HEK293T (cell line): ENCODE measurements at regions not wholly inside any gene's neighbourhood (a gene's known extent, or its start where the extent isn't known, plus 50 kb on each side); places are given as distances from the start of the nearest gene placed in this dataset.

Source experiments
- CTCF ChIA-PET: fragments of 350-600 bp; formaldehyde crosslinking; extraction: SDS; loops from one replicate; lab custom pipeline; 2021; ENCODE audit warnings: antibody characterized with exemption, inconsistent platforms; lab: Yijun Ruan, JAX
- POLR2A ChIA-PET: fragments of 350-600 bp; formaldehyde crosslinking; extraction: SDS; loops from one replicate; lab custom pipeline; 2020; ENCODE audit warnings: antibody characterized with exemption, inconsistent platforms; lab: Yijun Ruan, JAX
- DNase-seq: peaks from one replicate; pipeline ENCODE4 v3.0.0; 2012; ENCODE audit warnings: mixed read lengths; ENCODE audit errors: extremely low spot score
- ARNT ChIP-seq: fragments of 450-650 bp; IDR thresholded peaks from 2 replicates; pipeline ENCODE4 v1.6.1; 2017; ENCODE audit warnings: mild to moderate bottlenecking
- BHLHE40 ChIP-seq: fragments of 450-650 bp; IDR thresholded peaks from 2 replicates; pipeline ENCODE4 v1.6.1; 2016; ENCODE audit warnings: mild to moderate bottlenecking, moderate library complexity, borderline replicate concordance
- CTBP1 ChIP-seq: fragments of 450-650 bp; IDR thresholded peaks from 2 replicates; pipeline ENCODE4 v1.6.1; 2016; ENCODE audit warnings: borderline replicate concordance
- ELF4 ChIP-seq: fragments of 450-650 bp; IDR thresholded peaks from 2 replicates; pipeline ENCODE4 v1.6.1; 2017; ENCODE audit warnings: antibody characterized with exemption
- FOXA1 ChIP-seq: fragments of 450-650 bp; IDR thresholded peaks from 2 replicates; pipeline ENCODE4 v1.6.1; 2016; ENCODE audit warnings: mild to moderate bottlenecking
- FOXK2 ChIP-seq: fragments of 450-650 bp; IDR thresholded peaks from 2 replicates; pipeline ENCODE4 v1.6.1; 2016; ENCODE audit warnings: mild to moderate bottlenecking
- FOXM1 ChIP-seq: fragments of 450-650 bp; IDR thresholded peaks from 2 replicates; pipeline ENCODE4 v1.6.1; 2017; ENCODE audit warnings: mild to moderate bottlenecking, borderline replicate concordance
- HDGF ChIP-seq: fragments of 450-650 bp; IDR thresholded peaks from 2 replicates; pipeline ENCODE4 v1.6.1; 2017; ENCODE audit warnings: antibody characterized with exemption, borderline replicate concordance
- L3MBTL2 ChIP-seq: fragments of 450-650 bp; conservative IDR thresholded peaks from 2 replicates; pipeline ENCODE4 v1.6.1; 2016; ENCODE audit warnings: mild to moderate bottlenecking
- LEF1 ChIP-seq: fragments of 450-650 bp; IDR thresholded peaks from 2 replicates; pipeline ENCODE4 v1.6.1; 2017; ENCODE audit warnings: mild to moderate bottlenecking, borderline replicate concordance
- NFRKB ChIP-seq: fragments of 450-650 bp; IDR thresholded peaks from 2 replicates; pipeline ENCODE4 v1.6.1; 2016; ENCODE audit warnings: mild to moderate bottlenecking, moderate library complexity
- PKNOX1 ChIP-seq: fragments of 450-650 bp; IDR thresholded peaks from 2 replicates; pipeline ENCODE4 v1.6.1; 2016
- SP1 ChIP-seq: fragments of 450-650 bp; IDR thresholded peaks from 2 replicates; pipeline ENCODE4 v1.6.1; 2017
- SUZ12 ChIP-seq: fragments of 450-650 bp; IDR thresholded peaks from 2 replicates; pipeline ENCODE4 v1.6.1; 2016; ENCODE audit warnings: mild to moderate bottlenecking
- TARDBP ChIP-seq: fragments of 450-650 bp; IDR thresholded peaks from 2 replicates; pipeline ENCODE4 v1.6.1; 2016
- ZNF384 ChIP-seq: fragments of 450-650 bp; IDR thresholded peaks from 2 replicates; pipeline ENCODE4 v1.6.1; 2016

DNA sequence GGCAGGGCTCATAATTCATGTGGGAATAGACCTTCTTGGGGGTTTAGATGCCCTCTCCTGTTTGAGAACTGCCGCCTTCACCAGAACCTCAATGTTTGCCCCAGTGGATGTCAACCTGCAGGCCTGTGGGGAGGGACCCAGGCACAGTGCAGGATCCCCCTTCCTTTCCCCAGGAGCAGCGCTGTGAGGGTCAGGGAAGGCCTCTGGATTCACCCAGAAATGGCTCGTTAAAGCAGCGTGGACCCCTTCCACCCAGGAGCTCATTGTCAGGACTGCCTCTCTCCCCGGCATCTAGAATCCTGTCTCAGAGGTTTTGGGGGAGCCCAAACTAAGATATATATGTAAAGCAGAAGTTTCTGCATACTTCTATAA is 188.3 kb downstream of the GADD45G start:
- DNase-seq = no peak
- TF ChIP-seq ARNT = no peak
- no peak for TF ChIP-seq ELF4
- TF ChIP-seq NFRKB = no peak
- no peak for TF ChIP-seq HDGF
- no peak for TF ChIP-seq CTBP1
- TF ChIP-seq FOXK2 = no peak
- no peak for TF ChIP-seq PKNOX1
- no peak for TF ChIP-seq SP1
- TF ChIP-seq LEF1 = no peak
- TF ChIP-seq FOXA1 = no peak
- TF ChIP-seq TARDBP = no peak
- no peak for TF ChIP-seq BHLHE40
- CTCF ChIA-PET = no interaction called here
- POLR2A ChIA-PET = no interaction called here

GRCh38 chr9:89793551-89793950 is 188.7 kb downstream of the GADD45G start:
- CTCF ChIA-PET = no interaction called here
- POLR2A ChIA-PET = no interaction called here
- no peak for DNase-seq
- TF ChIP-seq FOXM1 (no peak), CTBP1 (no peak)

DNA sequence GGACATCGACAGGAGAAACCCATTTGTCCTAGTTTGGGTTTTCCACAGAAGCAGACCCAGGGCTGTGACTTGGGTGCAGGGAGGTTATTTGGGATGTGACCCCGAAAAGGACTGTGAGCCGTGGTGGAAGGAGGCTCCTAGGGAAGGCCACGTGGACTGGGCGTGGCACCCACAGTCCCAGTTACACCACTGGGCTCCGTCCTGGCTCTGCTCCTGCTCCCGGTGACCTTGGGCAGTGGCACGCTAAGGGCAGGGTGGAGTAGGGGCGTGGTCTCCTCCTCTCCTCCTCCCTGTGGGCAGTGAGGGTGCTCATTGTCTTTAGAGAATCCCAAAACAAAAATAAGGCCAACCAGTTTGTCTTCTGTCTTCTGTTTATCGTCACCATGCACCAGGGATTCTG is 190.1 kb downstream of the GADD45G start:
- CTCF ChIA-PET = no interaction called here
- POLR2A ChIA-PET = no interaction called here

GRCh38 chr9:89795538-89796195 is 190.9 kb downstream of the GADD45G start:
- DNase-seq = no peak
- CTCF ChIA-PET = no interaction called here
- POLR2A ChIA-PET = no interaction called here
- no peak for TF ChIP-seq SUZ12
- no peak for TF ChIP-seq TARDBP

More for the DNA sequence above, 190.1 kb downstream of the GADD45G start:
- DNase-seq = no peak
- TF ChIP-seq FOXK2 = no peak
- no peak for TF ChIP-seq SP1
- no peak for TF ChIP-seq CTBP1
- no peak for TF ChIP-seq TARDBP
- TF ChIP-seq ZNF384 = no peak
- no peak for TF ChIP-seq FOXA1

- ChIA-PET CTCF (no interaction called here), POLR2A (no interaction called here)
- no peak for TF ChIP-seq PKNOX1
- no peak for TF ChIP-seq SUZ12
- no peak for TF ChIP-seq TARDBP
- TF ChIP-seq NFRKB = no peak
- no peak for TF ChIP-seq FOXM1
- TF ChIP-seq FOXA1 = no peak
- no peak for TF ChIP-seq ARNT
- TF ChIP-seq L3MBTL2 = no peak
- no peak for TF ChIP-seq ZNF384
- TF ChIP-seq CTBP1 = no peak
- no peak for DNase-seq
Observed at GRCh38 chr9:89796606-89797005, 191.8 kb downstream of the GADD45G start.

GRCh38 chr9:89797255-89797654 is 192.4 kb downstream of the GADD45G start:
- TF ChIP-seq TARDBP (no peak), HDGF (no peak), PKNOX1 (no peak), SP1 (no peak), FOXA1 (no peak), LEF1 (no peak), ELF4 (no peak), BHLHE40 (no peak), SUZ12 (no peak)
- ChIA-PET POLR2A (no interaction called here), CTCF (interaction anchor here (1.2 kb wide), 1 partner anchor 11 kb away, joined by 3 read pairs; no protein-coding TSS in a partner anchor)
- no peak for DNase-seq

GRCh38 chr9:89797937-89798455 is 193.2 kb downstream of the GADD45G start:
- DNase-seq = no peak
- ChIA-PET CTCF (interaction anchor here (1.2 kb wide), 1 partner anchor 11 kb away, joined by 3 read pairs; no protein-coding TSS in a partner anchor), POLR2A (no interaction called here)
- no peak for TF ChIP-seq SUZ12
- TF ChIP-seq SP1 = no peak
- TF ChIP-seq FOXM1 = no peak
- TF ChIP-seq FOXA1 = no peak
- no peak for TF ChIP-seq ARNT
- TF ChIP-seq NFRKB = no peak
- TF ChIP-seq HDGF = no peak
- TF ChIP-seq CTBP1 = no peak
- no peak for TF ChIP-seq L3MBTL2
- no peak for TF ChIP-seq ZNF384
